ENCODE measurements at regions not wholly inside any gene's neighbourhood (a gene's known extent, or its start where the extent isn't known, plus 50 kb on each side); places are given as distances from the start of the nearest gene placed in this dataset.
"Not testable (repeated sequence)": the region's sequence is repeated elsewhere in the genome, so short reads cannot be mapped to it uniquely, and the experiment has no call there.

DNA sequence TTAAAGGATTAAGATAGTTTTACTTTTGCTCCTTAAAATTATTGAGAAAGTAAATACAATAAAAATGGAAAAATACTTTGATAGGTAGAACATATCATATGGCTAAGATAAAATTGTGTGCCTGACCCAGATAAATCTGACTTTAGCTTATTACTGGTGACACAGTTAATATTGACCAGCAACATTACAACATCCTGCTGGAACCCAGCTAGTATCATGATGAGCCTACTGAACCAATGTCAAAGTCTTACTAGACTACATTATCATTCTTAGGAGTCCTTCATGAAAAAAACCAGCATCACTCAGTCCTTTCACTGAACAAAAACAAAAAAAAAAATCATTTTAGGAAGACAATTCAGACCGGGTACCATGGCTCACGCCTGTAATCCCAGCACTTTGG lies 164.8 kb upstream of the CDK1 start:
- DNase-seq = no peak

GRCh38 chr10:60611291-60611747 lies 167.0 kb upstream of the CDK1 start:
- DNase-seq = no peak

DNA sequence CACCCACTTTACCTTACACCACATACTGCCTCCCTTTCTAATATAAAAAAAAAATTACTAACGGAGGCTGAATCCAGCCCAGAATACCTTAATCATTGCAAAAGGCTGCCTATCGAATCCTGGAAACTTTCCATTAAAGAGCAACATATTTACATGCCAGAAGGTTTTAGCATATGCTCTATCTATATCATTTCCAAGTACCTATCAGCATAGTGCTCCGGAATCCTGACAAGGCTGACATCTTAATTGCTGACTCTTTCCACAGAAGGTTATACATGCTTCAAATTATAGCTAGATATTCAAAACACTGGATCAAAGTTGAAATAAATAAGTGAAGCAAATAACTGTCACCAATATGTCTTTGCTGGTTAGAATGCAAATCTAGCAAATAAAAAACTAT lies 170.9 kb upstream of the CDK1 start:
- DNase-seq = no peak

DNA sequence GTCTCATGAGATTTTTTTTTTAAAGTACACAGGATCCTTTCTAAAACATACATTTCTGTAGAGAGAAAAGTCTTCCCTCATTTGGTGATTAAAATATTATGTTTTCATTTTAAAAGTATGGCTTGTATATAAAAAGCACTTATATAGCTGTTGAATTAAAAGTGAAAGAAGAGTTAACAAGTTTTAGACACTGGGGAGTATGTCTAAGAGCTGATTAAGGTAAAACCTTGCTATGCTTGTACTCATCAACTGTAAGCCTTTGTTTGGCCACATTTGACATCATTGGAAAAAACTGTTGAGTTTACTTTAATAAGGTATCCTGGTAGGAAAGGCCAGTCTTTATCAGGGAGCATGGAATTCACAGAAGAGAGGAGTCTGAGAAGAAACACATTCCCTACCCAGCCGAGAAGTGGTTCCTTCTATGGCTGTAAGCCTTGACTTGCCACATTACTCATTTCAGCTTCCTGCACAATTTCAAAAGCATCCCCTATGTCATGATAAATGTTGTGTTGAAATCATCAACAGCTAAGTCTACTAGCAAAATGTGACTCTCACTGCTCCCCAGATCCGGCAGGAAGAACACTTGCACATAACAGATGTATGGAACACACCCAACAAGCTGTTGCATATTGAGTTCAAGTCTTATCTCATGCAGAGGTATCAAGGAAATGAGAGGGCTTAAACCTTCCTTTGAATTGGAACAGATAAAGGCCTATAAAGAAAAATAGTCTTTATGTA lies 171.8 kb upstream of the CDK1 start:
- DNase-seq = no peak

- no peak for DNase-seq
These were observed 172.8 kb upstream of the CDK1 start for GRCh38 chr10:60605476-60605875.

DNA sequence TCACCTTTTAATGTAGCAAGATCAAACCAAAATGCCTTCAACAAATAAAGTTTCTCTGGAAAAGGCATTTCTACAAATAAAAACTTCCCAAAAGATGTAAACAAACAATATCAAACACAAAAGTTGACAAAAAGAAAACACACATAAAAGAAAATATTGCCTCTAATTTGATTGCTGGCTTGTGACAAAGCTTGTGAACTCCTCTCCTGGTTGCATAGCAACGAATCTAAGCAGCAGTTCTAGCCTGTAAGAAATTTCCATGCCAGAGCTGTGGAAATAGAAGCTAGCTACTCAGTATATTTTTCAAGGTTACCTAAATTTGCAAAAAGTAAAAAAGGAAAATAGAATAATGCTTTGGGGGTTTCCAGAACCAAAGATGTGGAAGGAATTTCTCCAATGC lies 173.9 kb upstream of the CDK1 start:
- no peak for DNase-seq

GRCh38 chr10:60597513-60597912 lies 180.8 kb upstream of the CDK1 start:
- DNase-seq = no peak

DNA sequence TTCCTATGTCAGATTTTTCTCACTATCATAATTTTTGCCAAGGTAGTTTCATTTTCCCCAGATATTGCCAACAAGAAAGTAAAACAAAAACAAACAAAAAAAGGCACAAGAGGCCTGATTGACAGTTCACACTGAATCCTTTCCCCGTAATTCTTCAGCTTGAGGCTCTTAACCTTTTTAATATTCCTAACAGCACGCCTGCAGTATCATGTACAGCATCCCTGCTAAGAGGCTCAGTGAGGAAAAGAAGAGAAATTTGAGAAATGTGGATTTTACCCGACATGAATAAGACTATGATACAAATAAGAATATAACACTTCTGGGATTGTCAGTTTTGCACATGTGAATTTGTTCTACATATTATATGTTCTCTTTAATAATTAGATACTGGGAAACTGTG lies 182.4 kb upstream of the CDK1 start:
- no peak for DNase-seq

- DNase-seq = no peak
These were observed 183.7 kb upstream of the CDK1 start for GRCh38 chr10:60594476-60595051.

DNA sequence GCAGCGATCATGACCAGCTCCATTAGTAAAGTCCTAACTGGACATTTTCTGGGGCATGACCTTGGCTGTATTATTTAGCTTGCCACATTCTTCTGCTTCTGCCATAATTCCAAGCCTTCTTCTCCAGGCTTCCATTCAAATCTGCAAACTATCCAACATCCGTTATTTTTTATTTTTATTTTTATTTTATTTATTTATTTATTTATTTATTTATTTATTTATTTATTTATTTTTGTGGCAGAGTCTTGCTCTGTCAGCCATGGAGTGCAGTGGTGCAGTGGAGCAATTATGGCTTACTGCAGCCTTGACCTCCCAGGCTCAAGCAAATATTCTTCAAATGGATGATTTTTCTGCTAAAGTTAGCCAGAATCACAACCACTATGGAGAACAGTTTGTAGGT lies 187.2 kb upstream of the CDK1 start:
- no peak for DNase-seq

- no peak for DNase-seq
These were observed 188.9 kb upstream of the CDK1 start for GRCh38 chr10:60589376-60589775.

- not testable (repeated sequence) for DNase-seq
These were observed 192.1 kb upstream of the ANK3 start for GRCh38 chr10:60581782-60582181.

- DNase-seq = no peak
These were observed 188.5 kb upstream of the ANK3 start for GRCh38 chr10:60578217-60578616.

GRCh38 chr10:60576130-60577069 lies 186.7 kb upstream of the ANK3 start:
- peak in 1 of 2 donors; percentile 4 for DNase-seq

- no peak for DNase-seq
These were observed 185.4 kb upstream of the ANK3 start for GRCh38 chr10:60575105-60575504.

GRCh38 chr10:60574388-60574787 lies 184.7 kb upstream of the ANK3 start:
- DNase-seq = no peak

DNA sequence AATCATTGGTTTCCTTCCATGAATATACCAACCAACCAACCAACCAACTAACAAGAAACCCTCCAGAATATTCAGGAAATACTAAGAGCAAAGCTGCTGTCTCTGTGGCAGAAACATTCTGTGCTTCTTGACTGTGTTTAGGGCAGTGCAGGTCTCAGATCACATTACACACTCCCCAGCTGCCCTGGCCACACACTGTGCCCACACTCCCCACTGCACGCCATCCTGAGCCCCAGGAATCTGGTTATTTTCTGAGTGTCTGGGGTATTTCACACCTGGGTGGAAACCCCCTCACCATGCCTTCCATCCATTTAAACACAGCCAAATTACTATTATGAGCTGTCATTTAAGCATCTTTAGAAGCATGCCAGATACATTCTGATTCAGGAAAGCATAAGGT lies 183.7 kb upstream of the ANK3 start:
- no peak for DNase-seq

DNA sequence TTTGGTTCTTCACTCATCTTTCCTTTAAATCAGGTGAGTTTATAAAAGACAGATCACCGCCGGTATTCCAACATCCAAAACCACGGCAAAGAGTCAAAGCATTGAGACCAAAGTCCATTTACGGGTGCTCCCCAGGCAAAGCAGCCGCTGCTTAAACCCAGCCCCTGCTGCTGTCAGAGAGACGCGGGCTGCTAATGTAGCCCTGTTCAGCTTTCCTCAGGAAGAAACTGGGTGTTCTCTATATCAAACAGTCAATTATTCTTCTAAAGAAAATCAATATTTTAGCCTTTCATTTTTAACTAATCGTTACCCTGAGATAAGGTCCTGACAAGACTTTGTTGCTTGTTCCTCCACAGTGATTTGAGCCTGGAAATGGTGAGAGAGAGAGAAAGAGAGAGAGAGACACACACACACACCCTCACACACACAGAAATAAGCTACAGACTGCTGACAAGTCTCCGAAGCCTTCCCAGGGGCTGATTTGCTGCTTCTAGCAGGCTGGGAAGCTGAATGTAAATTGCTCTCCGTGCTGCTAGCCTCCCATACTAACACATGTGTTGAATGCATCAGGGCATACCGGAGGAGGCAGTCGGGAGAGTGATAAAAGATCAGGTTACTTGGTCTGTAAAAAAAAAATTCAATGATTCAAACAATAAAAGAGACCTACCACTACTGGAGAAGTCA lies 183.0 kb upstream of the ANK3 start:
- DNase-seq = no peak

GRCh38 chr10:60570896-60571295 lies 181.2 kb upstream of the ANK3 start:
- no peak for DNase-seq

- no peak for DNase-seq
These were observed 180.7 kb upstream of the ANK3 start for GRCh38 chr10:60570272-60570865.

GRCh38 chr10:60569681-60570080 lies 180.0 kb upstream of the ANK3 start:
- DNase-seq = no peak

DNA sequence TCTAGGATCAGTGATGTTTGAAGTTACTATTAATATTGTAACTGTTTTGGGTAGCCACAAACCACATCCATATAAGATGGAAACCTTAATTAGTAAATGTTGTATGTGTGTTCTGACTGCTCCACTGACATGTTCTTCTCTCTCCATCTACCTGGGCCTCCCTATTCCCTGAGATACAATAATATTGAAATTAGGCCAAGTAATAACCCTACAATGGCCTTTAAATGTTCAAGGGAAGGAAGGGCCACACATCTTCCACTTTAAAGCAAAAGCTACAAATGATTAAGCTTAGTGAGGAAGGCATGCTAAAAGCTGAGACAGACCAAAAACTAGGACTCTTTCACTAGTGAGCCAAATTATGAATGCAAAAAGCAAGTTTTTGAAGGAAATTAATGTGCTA lies 176.4 kb upstream of the ANK3 start:
- DNase-seq = no peak

GRCh38 chr10:60565492-60565891 lies 175.8 kb upstream of the ANK3 start:
- DNase-seq = no peak
